Bronchial epithelial cell (primary cell): ENCODE measurements at regions not wholly inside any gene's neighbourhood (a gene's known extent, or its start where the extent isn't known, plus 50 kb on each side); places are given as distances from the start of the nearest gene placed in this dataset.
"Not testable (repeated sequence)": the region's sequence is repeated elsewhere in the genome, so short reads cannot be mapped to it uniquely, and the experiment has no call there.

Experiments
- DNase-seq: peaks from one replicate; pipeline ENCODE4 v3.0.0-alpha.2; 2010; ENCODE audit warnings: low read depth
- FAIRE-seq: peaks from 2 replicates; lab custom pipeline; 2011; peaks lifted over from hg19 to GRCh38; lab: Jason Lieb, UNC
- H3K27me3 ChIP-seq: 2 replicates; pipeline ENCODE4 v1.5.1; 2011; ENCODE audit warnings: low read length; ENCODE audit not compliant: control insufficient read depth, insufficient read depth
- H3K36me3 ChIP-seq: 2 replicates; pipeline ENCODE4 v1.5.1; 2011; ENCODE audit warnings: low read length; ENCODE audit not compliant: control insufficient read depth, insufficient read depth
- H3K4me3 ChIP-seq: 2 replicates; pipeline ENCODE4 v1.5.1; 2011; ENCODE audit warnings: mild to moderate bottlenecking, low read depth, low read length, control low read depth
- CTCF ChIP-seq: IDR thresholded peaks from 2 replicates; pipeline ENCODE4 v1.5.1; 2011; ENCODE audit warnings: mild to moderate bottlenecking, moderate library complexity, low read length, control low read depth, inconsistent platforms; ENCODE audit not compliant: insufficient read depth, severe bottlenecking

- FAIRE-seq (no peak), DNase-seq (peak; percentile 5)
- Histone ChIP-seq H3K36me3 (no peaks in the 10 kb centered on the region), H3K4me3 (no peak overlapping the region), H3K27me3 (no peaks in the 10 kb centered on the region)
- no peak for TF ChIP-seq CTCF
Measured at GRCh38 chr15:26043018-26043417, 179.9 kb upstream of the ATP10A start.

- Histone ChIP-seq H3K4me3 (no peak overlapping the region), H3K27me3 (no peaks in the 10 kb centered on the region), H3K36me3 (no peaks in the 10 kb centered on the region)
- no peak for DNase-seq
- TF ChIP-seq CTCF, result no peak
- FAIRE-seq, result no peak
Measured at GRCh38 chr15:26038693-26039092, 175.6 kb upstream of the ATP10A start.

- Histone ChIP-seq H3K36me3 (no peaks in the 10 kb centered on the region), H3K4me3 (no peak overlapping the region), H3K27me3 (no peaks in the 10 kb centered on the region)
- no peak for FAIRE-seq
- no peak for TF ChIP-seq CTCF
- DNase-seq, result no peak
Measured at GRCh38 chr15:26037369-26037768, 174.2 kb upstream of the ATP10A start.

GRCh38 chr15:26033493-26033892, 170.4 kb upstream of the ATP10A start:
- Histone ChIP-seq H3K36me3 (no peaks in the 10 kb centered on the region), H3K27me3 (no peaks in the 10 kb centered on the region), H3K4me3 (no peak overlapping the region)
- DNase-seq, result no peak
- peak; percentile 64 for FAIRE-seq
- TF ChIP-seq CTCF, result no peak

- DNase-seq (no peak), FAIRE-seq (no peak)
- no peak for TF ChIP-seq CTCF
- Histone ChIP-seq H3K36me3 (no peaks in the 10 kb centered on the region), H3K4me3 (no peak overlapping the region), H3K27me3 (no peaks in the 10 kb centered on the region)
Measured at GRCh38 chr15:26032162-26032846, 169.2 kb upstream of the ATP10A start.

GRCh38 chr15:26029586-26029985, 166.5 kb upstream of the ATP10A start:
- not testable (repeated sequence) for H3K4me3 ChIP-seq, H3K27me3 ChIP-seq, H3K36me3 ChIP-seq, FAIRE-seq, DNase-seq
